ENCODE measurements at regions not wholly inside any gene's neighbourhood (a gene's known extent, or its start where the extent isn't known, plus 50 kb on each side); places are given as distances from the start of the nearest gene placed in this dataset.

DNA sequence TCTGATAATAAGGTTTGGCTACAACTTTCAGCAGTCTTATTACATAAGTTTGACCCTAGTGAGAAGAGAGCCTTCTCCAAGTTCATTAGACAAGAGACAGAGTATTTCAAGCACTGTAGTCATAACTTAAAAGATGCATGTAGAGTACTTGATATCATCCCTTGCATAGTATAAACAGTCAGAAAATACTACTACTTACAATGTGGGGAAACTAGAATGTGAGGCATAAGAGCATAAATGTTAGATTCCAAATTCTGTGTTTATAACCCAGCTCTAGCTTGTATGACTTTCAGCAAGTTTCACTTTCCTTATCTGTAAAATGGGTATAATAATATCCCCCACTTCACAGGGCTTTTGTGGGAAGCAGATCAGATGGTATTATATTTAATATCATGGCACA is 56.8 kb upstream of the TMEM200A start:
- TF ChIP-seq POLR2A (IDR thresholded peaks at IDR 0.05; ENCODE audit: low read length) (no peak), GATA1 (IDR thresholded peaks at IDR 0.05; ENCODE audit: low read depth, low read length) (no peak)
